Neural cell (in vitro differentiated cells): ENCODE measurements at regions not wholly inside any gene's neighbourhood (a gene's known extent, or its start where the extent isn't known, plus 50 kb on each side); places are given as distances from the start of the nearest gene placed in this dataset.

Experiments used
- H2AFZ ChIP-seq: fragments of 200-600, 300-800 bp; sonication (generic), shearing (Covaris generic); 2 replicates; pipeline ENCODE4 v1.6.0; 2014; ENCODE audit warnings: low read depth, mild to moderate bottlenecking, antibody characterized with exemption, low read length, moderate library complexity
- H3F3A ChIP-seq: fragments of 200-600 bp; shearing (Covaris generic); 2 replicates; pipeline ENCODE4 v1.6.1; 2016; ENCODE audit warnings: mild to moderate bottlenecking, moderate library complexity, mixed read lengths, antibody characterized with exemption, low read length; ENCODE audit not compliant: insufficient read depth, poor library complexity, severe bottlenecking
- H3K27ac ChIP-seq: fragments of 200-600, 300-800 bp; sonication (generic), shearing (Covaris generic); 2 replicates; pipeline ENCODE4 v1.5.1; 2014; ENCODE audit warnings: mild to moderate bottlenecking, low read length, moderate library complexity
- H3K27me3 ChIP-seq: fragments of 300-800, 200-600 bp; sonication (generic), shearing (Covaris generic); 2 replicates; pipeline ENCODE4 v1.6.0; 2014; ENCODE audit warnings: mild to moderate bottlenecking, low read depth, low read length, moderate library complexity; ENCODE audit not compliant: insufficient read depth
- H3K36me3 ChIP-seq: fragments of 300-800, 200-600 bp; sonication (generic), shearing (Covaris generic); 2 replicates; pipeline ENCODE4 v1.5.1; 2014; ENCODE audit warnings: mild to moderate bottlenecking, antibody characterized with exemption, low read length, moderate library complexity; ENCODE audit not compliant: insufficient read depth
- H3K4me2 ChIP-seq: fragments of 300-800, 200-600 bp; sonication (generic), shearing (Covaris generic); 2 replicates; pipeline ENCODE4 v1.6.0; 2014; ENCODE audit warnings: mild to moderate bottlenecking, low read length
- H3K4me3 ChIP-seq: fragments of 300-800, 200-600 bp; sonication (generic), shearing (Covaris generic); 2 replicates; pipeline ENCODE4 v1.5.1; 2014; ENCODE audit warnings: mild to moderate bottlenecking, low read length, moderate library complexity
- H3K79me2 ChIP-seq: fragments of 200-600 bp; shearing (Covaris generic); replicated peaks from 2 replicates; pipeline ENCODE4 v1.6.0; 2014; ENCODE audit warnings: mild to moderate bottlenecking, low read length, moderate library complexity; ENCODE audit not compliant: insufficient read depth
- H3K9ac ChIP-seq: fragments of 300-800, 200-600 bp; sonication (generic), shearing (Covaris generic); 2 replicates; pipeline ENCODE4 v1.6.1; 2016; ENCODE audit warnings: mild to moderate bottlenecking, low read length, mixed read lengths
- H3K9me2 ChIP-seq: fragments of 200-600 bp; shearing (Covaris generic); 2 replicates; pipeline ENCODE4 v1.6.1; 2016; ENCODE audit warnings: mild to moderate bottlenecking, low read length, mixed read lengths; ENCODE audit not compliant: insufficient read depth
- H3K9me3 ChIP-seq: fragments of 200-600, 300-800 bp; sonication (generic), shearing (Covaris generic); 2 replicates; pipeline ENCODE4 v1.6.1; 2016; ENCODE audit warnings: mild to moderate bottlenecking, mixed run types, low read length, moderate library complexity, mixed read lengths
- H4K20me1 ChIP-seq: fragments of 200-600 bp; shearing (Covaris generic); 2 replicates; pipeline ENCODE4 v1.6.1; 2016; ENCODE audit warnings: mild to moderate bottlenecking, mixed run types; ENCODE audit not compliant: insufficient read depth
- CTCF ChIP-seq: fragments of 450-650 bp; IDR thresholded peaks from 2 replicates; pipeline ENCODE4 v1.5.1; 2014; ENCODE audit warnings: antibody characterized with exemption, mild to moderate bottlenecking, moderate library complexity; ENCODE audit not compliant: poor library complexity, severe bottlenecking
- EP300 ChIP-seq: fragments of 450-650 bp; conservative IDR thresholded peaks from 2 replicates; pipeline ENCODE4 v1.6.1; 2014; ENCODE audit warnings: antibody characterized with exemption, mild to moderate bottlenecking, moderate library complexity; ENCODE audit not compliant: poor library complexity, severe bottlenecking
- EZH2 ChIP-seq: fragments of 200-600, 300-800 bp; shearing (Covaris generic), sonication (generic); IDR thresholded peaks from 2 replicates; pipeline ENCODE4 v1.6.1; 2014; ENCODE audit warnings: antibody characterized with exemption, low read length, borderline replicate concordance, mild to moderate bottlenecking; ENCODE audit not compliant: insufficient read depth, poor library complexity, severe bottlenecking
- MXI1 ChIP-seq: fragments of 450-650 bp; conservative IDR thresholded peaks from 2 replicates; pipeline ENCODE4 v1.6.1; 2014; ENCODE audit warnings: antibody characterized with exemption, mild to moderate bottlenecking; ENCODE audit not compliant: poor library complexity, severe bottlenecking
- POLR2AphosphoS5 ChIP-seq: IDR thresholded peaks from 2 replicates; pipeline ENCODE4 v1.6.1; 2012
- RAD21 ChIP-seq: fragments of 450-650 bp; conservative IDR thresholded peaks from 2 replicates; pipeline ENCODE4 v1.6.1; 2014; ENCODE audit warnings: antibody characterized with exemption, mild to moderate bottlenecking, moderate library complexity
- REST ChIP-seq: IDR thresholded peaks from 2 replicates; pipeline ENCODE4 v1.6.1; 2012; ENCODE audit warnings: borderline replicate concordance
- SMC3 ChIP-seq: fragments of 450-650 bp; conservative IDR thresholded peaks from 2 replicates; pipeline ENCODE4 v1.6.1; 2014; ENCODE audit warnings: antibody characterized with exemption, mild to moderate bottlenecking, moderate library complexity; ENCODE audit not compliant: poor library complexity
- TAF1 ChIP-seq: IDR thresholded peaks from 2 replicates; pipeline ENCODE4 v1.6.1; 2012; ENCODE audit warnings: low read depth

- H3K9ac ChIP-seq = no peak overlapping the region
- no peaks in the 10 kb centered on the region for H3K9me3 ChIP-seq
- H4K20me1 ChIP-seq = no peaks in the 10 kb centered on the region
- no peaks in the 10 kb centered on the region for H3K36me3 ChIP-seq
- TF ChIP-seq MXI1 (no peak), SMC3 (no peak), POLR2AphosphoS5 (no peak), TAF1 (no peak), EZH2 (no peak), EP300 (no peak), RAD21 (no peak), CTCF (no peak), REST (no peak)
- H3K4me3 ChIP-seq = no peak overlapping the region
- no peak overlapping the region for H2AFZ ChIP-seq
- no peaks in the 10 kb centered on the region for H3F3A ChIP-seq
- H3K9me2 ChIP-seq = no peaks in the 10 kb centered on the region
- no peak overlapping the region for H3K27ac ChIP-seq
- no peak overlapping the region for H3K4me2 ChIP-seq
- no peaks in the 10 kb centered on the region for H3K79me2 ChIP-seq
- H3K27me3 ChIP-seq = no peaks in the 10 kb centered on the region
These were observed 185.3 kb downstream of the OGFRL1 start for GRCh38 chr6:71473926-71474325.

- H3K9me2 ChIP-seq = no peaks in the 10 kb centered on the region
- no peaks in the 10 kb centered on the region for H3K27me3 ChIP-seq
- H3F3A ChIP-seq = no peaks in the 10 kb centered on the region
- H2AFZ ChIP-seq = no peak overlapping the region
- no peaks in the 10 kb centered on the region for H4K20me1 ChIP-seq
- TF ChIP-seq RAD21 (no peak), EP300 (no peak), TAF1 (no peak), REST (no peak), SMC3 (no peak), CTCF (no peak), POLR2AphosphoS5 (no peak), MXI1 (no peak), EZH2 (no peak)
- H3K4me2 ChIP-seq = no peak overlapping the region
- H3K36me3 ChIP-seq = no peaks in the 10 kb centered on the region
- no peaks in the 10 kb centered on the region for H3K9me3 ChIP-seq
- H3K27ac ChIP-seq = no peak overlapping the region
- H3K4me3 ChIP-seq = no peak overlapping the region
- no peak overlapping the region for H3K9ac ChIP-seq
- H3K79me2 ChIP-seq = no peaks in the 10 kb centered on the region
These were observed 186.3 kb downstream of the OGFRL1 start for GRCh38 chr6:71474942-71475341.
